Smooth muscle cell (in vitro differentiated cells): ENCODE measurements at regions not wholly inside any gene's neighbourhood (a gene's known extent, or its start where the extent isn't known, plus 50 kb on each side); places are given as distances from the start of the nearest gene placed in this dataset.
"Not testable (repeated sequence)": the region's sequence is repeated elsewhere in the genome, so short reads cannot be mapped to it uniquely, and the experiment has no call there.

Experiments
- DNase-seq: peaks from one replicate; lab custom pipeline; 2025; ENCODE audit not compliant: unreplicated experiment; lab: John Stamatoyannopoulos, UW
- H2AFZ ChIP-seq: fragments of 200-600 bp; sonication (generic); 2 replicates; pipeline ENCODE4 v1.6.0; 2016; ENCODE audit warnings: antibody characterized with exemption, low read depth, mild to moderate bottlenecking
- H3F3A ChIP-seq: fragments of 200-600 bp; sonication (generic); 2 replicates; pipeline ENCODE4 v1.6.0; 2017; ENCODE audit warnings: antibody characterized with exemption, low read depth
- H3K27ac ChIP-seq: fragments of 200-600 bp; sonication (generic); 2 replicates; pipeline ENCODE4 v1.5.1; 2016; ENCODE audit warnings: low read depth, mild to moderate bottlenecking
- H3K27me3 ChIP-seq: fragments of 200-600 bp; sonication (generic); 2 replicates; pipeline ENCODE4 v1.6.1; 2016; ENCODE audit warnings: low read depth, mild to moderate bottlenecking
- H3K36me3 ChIP-seq: fragments of 200-600 bp; sonication (generic); 2 replicates; pipeline ENCODE4 v1.5.1; 2016; ENCODE audit warnings: low read depth
- H3K4me1 ChIP-seq: fragments of 200-600 bp; sonication (generic); 2 replicates; pipeline ENCODE4 v1.5.1; 2016; ENCODE audit warnings: low read depth
- H3K4me2 ChIP-seq: fragments of 200-600 bp; sonication (generic); 2 replicates; pipeline ENCODE4 v1.6.0; 2016; ENCODE audit warnings: mild to moderate bottlenecking
- H3K4me3 ChIP-seq: fragments of 200-600 bp; sonication (generic); 2 replicates; pipeline ENCODE4 v1.5.1; 2016; ENCODE audit warnings: mild to moderate bottlenecking
- H3K79me2 ChIP-seq: fragments of 200-600 bp; sonication (generic); 2 replicates; pipeline ENCODE4 v1.6.0; 2016; ENCODE audit warnings: low read depth, mild to moderate bottlenecking
- H3K9ac ChIP-seq: fragments of 200-600 bp; sonication (generic); 2 replicates; pipeline ENCODE4 v1.6.0; 2016; ENCODE audit warnings: low read depth
- H3K9me3 ChIP-seq: fragments of 200-600 bp; sonication (generic); replicated peaks from 2 replicates; pipeline ENCODE4 v1.5.1; 2016; ENCODE audit warnings: low read depth
- H4K20me1 ChIP-seq: fragments of 200-600 bp; sonication (generic); 2 replicates; pipeline ENCODE4 v1.6.0; 2016; ENCODE audit warnings: low read depth
- CTCF ChIP-seq: fragments of 200-600 bp; sonication (generic); IDR thresholded peaks from 2 replicates; pipeline ENCODE4 v1.5.1; 2017; ENCODE audit warnings: borderline replicate concordance, mild to moderate bottlenecking, antibody characterized with exemption; ENCODE audit not compliant: insufficient read depth, poor library complexity, severe bottlenecking
- WGBS: methylation state at CpG from one replicate; pipeline ENCODE4 v1.1.7; 2016; ENCODE audit warnings: low lambda C conversion rate; 5-methylcytosine and 5-hydroxymethylcytosine counted together

DNA sequence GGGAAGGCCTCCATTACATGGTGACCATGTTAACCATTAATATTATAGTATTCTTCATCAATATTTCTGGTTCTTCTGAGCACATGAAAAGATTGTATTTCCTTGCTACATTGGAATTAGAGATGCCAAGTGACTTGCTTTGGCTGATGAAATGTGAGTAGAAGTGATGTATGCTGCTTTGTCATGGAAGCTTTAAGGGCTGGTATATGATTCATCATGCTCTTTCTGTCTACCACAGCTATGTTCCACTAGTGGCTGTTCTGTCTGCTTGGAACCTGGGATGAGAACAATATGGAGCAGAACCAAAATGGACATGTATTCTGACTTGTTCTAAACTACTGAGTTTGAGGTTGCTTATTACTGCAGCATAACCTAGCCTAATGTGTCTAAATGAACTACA lies 163.3 kb downstream of the TM2D1 start:
- Histone ChIP-seq H3K4me1 (no peaks in the 10 kb centered on the region), H3K4me2 (no peak overlapping the region), H3K9ac (no peak overlapping the region), H3K9me3 (no peaks in the 10 kb centered on the region), H3K36me3 (no peaks in the 10 kb centered on the region), H3K27ac (no peak overlapping the region), H3K79me2 (no peaks in the 10 kb centered on the region), H4K20me1 (no peaks in the 10 kb centered on the region), H2AFZ (no peak overlapping the region), H3F3A (no peaks in the 10 kb centered on the region), H3K27me3 (no peaks in the 10 kb centered on the region), H3K4me3 (no peak overlapping the region)
- no peak for DNase-seq
- TF ChIP-seq CTCF = no peak

GRCh38 chr1:61560385-61560784 lies 164.6 kb downstream of the TM2D1 start:
- Histone ChIP-seq H3K27ac (no peak overlapping the region), H3K4me2 (no peak overlapping the region), H3K4me3 (no peak overlapping the region), H3F3A (no peaks in the 10 kb centered on the region), H3K79me2 (no peaks in the 10 kb centered on the region), H2AFZ (no peak overlapping the region), H3K36me3 (no peaks in the 10 kb centered on the region), H3K4me1 (no peaks in the 10 kb centered on the region), H3K9ac (no peak overlapping the region), H3K9me3 (peaks cover 5% of the 10 kb centered on the region), H3K27me3 (no peaks in the 10 kb centered on the region), H4K20me1 (no peaks in the 10 kb centered on the region)
- WGBS = 80% methylated on average over 2 of the region's 2 CpGs
- no peak for DNase-seq
- no peak for TF ChIP-seq CTCF

DNA sequence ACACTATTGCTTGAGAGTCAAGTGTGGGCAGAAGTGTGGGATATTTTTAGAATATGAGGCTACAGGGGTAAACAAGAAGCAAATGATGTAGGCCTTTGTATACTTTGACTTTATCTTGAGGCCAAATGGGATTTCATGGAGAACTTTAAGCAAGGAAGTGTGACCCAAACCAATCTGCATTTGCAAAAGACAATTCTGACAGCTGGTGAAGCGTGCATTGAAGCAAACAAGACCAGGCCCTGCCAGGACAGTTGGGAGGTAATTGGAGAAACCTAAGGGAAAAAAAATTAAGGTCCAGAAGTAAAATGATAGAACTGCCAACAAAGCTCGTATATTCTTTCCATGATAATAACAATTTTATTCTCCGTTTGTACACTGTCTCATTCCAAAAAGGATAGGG lies 168.3 kb downstream of the TM2D1 start:
- 92% methylated on average over 3 of the region's 3 CpGs for WGBS
- H3K4me2 ChIP-seq = no peak overlapping the region
- TF ChIP-seq CTCF = no peak
- no peaks in the 10 kb centered on the region for H3K27me3 ChIP-seq
- H3K36me3 ChIP-seq = no peaks in the 10 kb centered on the region
- H3K4me3 ChIP-seq = no peak overlapping the region
- H2AFZ ChIP-seq = no peak overlapping the region
- H3K9ac ChIP-seq = no peak overlapping the region
- H3K9me3 ChIP-seq = peaks cover 5% of the 10 kb centered on the region
- H3F3A ChIP-seq = no peaks in the 10 kb centered on the region
- H3K79me2 ChIP-seq = no peaks in the 10 kb centered on the region
- no peak overlapping the region for H3K27ac ChIP-seq
- no peak for DNase-seq
- H3K4me1 ChIP-seq = no peaks in the 10 kb centered on the region
- no peaks in the 10 kb centered on the region for H4K20me1 ChIP-seq

DNA sequence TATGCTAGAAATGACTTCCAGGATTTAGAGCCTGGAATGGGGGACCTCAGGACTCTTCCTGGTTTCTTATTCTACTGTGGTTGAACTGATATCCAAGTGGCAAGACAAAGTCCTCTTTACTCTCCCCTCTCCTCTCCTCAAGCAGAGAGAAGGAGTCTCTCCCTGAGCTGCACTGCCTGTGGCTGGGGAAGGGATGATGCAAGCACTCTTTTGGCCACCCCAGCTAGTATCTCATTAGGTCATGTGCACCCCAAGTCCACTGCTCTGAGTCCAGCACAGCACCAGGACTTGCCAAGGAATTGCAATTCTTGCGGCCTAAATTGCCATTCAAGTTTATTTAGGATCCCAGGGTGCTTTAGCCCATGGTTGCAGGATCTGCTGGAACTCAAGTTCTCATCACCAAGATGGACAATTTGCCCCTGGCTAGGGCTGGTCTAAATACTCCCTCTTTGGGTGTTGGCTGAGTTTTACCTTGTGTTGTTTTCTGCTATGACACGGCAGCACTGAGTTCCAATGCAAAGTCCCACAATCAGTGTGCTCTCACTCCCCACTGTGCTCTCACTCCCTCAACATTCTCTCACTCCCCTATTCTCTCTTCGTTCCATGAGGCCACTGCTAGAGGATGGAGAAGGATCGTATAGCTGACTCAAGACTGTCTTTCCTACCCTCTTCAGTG lies 172.2 kb downstream of the TM2D1 start:
- no peak for TF ChIP-seq CTCF
- H3K4me1 ChIP-seq = no peaks in the 10 kb centered on the region
- no peak overlapping the region for H3K9ac ChIP-seq
- H3K36me3 ChIP-seq = no peaks in the 10 kb centered on the region
- no peak overlapping the region for H3K27ac ChIP-seq
- H3K79me2 ChIP-seq = no peaks in the 10 kb centered on the region
- peaks cover 5% of the 10 kb centered on the region for H3K9me3 ChIP-seq
- DNase-seq = no peak
- H3K4me3 ChIP-seq = no peak overlapping the region
- H3K4me2 ChIP-seq = no peak overlapping the region
- 87% methylated on average over 4 of the region's 4 CpGs for WGBS
- no peaks in the 10 kb centered on the region for H4K20me1 ChIP-seq
- H3K27me3 ChIP-seq = peaks cover 6% of the 10 kb centered on the region
- no peaks in the 10 kb centered on the region for H3F3A ChIP-seq
- H2AFZ ChIP-seq = no peak overlapping the region

DNA sequence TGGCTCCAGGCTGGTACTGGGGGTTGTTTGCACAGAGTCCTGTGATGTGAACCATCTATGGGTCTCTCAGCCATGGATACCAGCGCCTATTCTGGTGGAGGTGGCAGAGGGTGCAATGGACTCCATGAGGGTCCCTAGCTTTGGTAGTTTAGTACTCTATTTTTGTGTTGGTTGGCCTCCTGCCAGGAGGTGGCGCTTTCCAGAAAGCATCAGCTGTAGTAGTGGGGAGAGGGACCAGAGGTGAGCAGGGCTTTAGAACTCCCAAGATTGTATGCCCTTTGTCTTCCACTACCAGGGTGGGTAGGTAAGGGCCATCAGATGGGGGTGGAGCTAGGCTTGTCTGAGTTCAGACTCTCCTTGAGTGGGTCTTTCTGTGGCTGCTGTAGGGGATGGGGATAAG lies 177.6 kb downstream of the TM2D1 start:
- not testable (repeated sequence) for H3K9me3 ChIP-seq, H4K20me1 ChIP-seq, H3F3A ChIP-seq, H3K4me2 ChIP-seq, H3K27ac ChIP-seq, H3K27me3 ChIP-seq, H3K79me2 ChIP-seq, DNase-seq, H3K9ac ChIP-seq, H2AFZ ChIP-seq, H3K4me3 ChIP-seq, H3K36me3 ChIP-seq, H3K4me1 ChIP-seq
- WGBS = 73% methylated on average over 2 of the region's 2 CpGs

DNA sequence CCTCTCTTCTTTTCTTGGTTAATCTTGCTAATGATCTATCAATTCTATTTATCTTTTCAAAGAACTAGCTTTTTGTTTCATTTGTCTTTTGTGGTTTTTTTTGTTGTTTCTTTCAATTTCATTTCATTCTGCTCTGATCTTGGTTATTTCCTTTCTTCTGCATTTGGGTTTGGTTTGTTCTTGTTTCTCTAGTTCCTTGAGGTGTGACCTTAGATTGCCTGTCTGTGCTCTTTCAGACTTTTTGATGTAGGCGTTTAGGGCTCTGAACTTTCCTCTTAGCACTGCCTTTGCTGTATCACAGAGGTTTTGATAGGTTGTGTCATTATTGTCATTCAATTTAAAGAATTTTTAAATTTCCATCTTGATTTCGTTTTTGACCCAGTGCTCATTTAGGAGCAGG lies 180.1 kb downstream of the TM2D1 start:
- H3K36me3 ChIP-seq, H3K4me2 ChIP-seq, H3K4me3 ChIP-seq, H3K9me3 ChIP-seq, H3K9ac ChIP-seq, H3F3A ChIP-seq, H4K20me1 ChIP-seq, DNase-seq, H2AFZ ChIP-seq, H3K4me1 ChIP-seq, H3K27me3 ChIP-seq, H3K79me2 ChIP-seq, H3K27ac ChIP-seq: not testable (repeated sequence)
- WGBS = 77% methylated on average over 2 of the region's 2 CpGs
